T-helper 22 cell (primary cell): ENCODE measurements at regions not wholly inside any gene's neighbourhood (a gene's known extent, or its start where the extent isn't known, plus 50 kb on each side); places are given as distances from the start of the nearest gene placed in this dataset.

Source experiments
- DNase-seq: peaks from one replicate; pipeline ENCODE4 v3.0.0-alpha.2; 2020; ENCODE audit warnings: low read depth

DNA sequence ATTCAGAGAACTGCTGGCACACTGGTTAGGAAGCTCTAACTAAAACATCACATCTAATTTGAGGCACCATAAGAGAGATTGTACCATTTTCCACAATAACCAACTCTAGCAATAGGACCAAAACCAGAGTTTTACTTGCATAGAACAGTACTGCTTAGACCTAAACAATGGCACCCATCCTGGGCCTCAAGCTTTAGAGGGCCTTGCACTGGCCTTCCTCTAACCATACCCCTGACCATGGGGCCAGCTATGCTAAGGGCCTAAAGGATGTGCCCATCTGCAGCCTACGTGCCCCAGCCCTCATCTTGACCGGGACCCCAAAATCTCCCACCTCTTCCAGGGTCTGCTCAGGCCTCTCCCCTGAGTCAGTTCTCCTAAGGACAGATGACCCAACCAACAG is 74.4 kb upstream of the ARHGAP32 start:
- no peak for DNase-seq

- DNase-seq: no peak
Observed at GRCh38 chr11:129265125-129265788, 73.1 kb upstream of the ARHGAP32 start.

DNA sequence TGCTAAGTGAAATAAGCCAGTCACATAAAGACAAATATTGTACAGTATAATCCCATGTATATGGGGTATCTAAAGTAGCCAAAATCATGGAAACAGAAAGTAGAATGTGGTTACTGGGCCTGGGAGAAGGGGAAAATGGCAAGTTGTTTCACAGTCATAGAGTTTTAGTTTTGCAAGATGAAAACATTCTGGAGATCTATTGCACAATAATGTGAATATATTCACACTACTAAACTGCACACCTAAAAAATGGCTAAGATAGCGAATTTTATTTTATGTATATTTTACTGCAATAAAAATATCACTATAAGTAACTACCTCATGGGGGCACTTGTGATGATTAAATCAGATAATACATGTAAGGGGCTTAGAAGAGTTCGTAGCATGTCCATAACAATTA is 72.0 kb upstream of the ARHGAP32 start:
- no peak for DNase-seq

DNA sequence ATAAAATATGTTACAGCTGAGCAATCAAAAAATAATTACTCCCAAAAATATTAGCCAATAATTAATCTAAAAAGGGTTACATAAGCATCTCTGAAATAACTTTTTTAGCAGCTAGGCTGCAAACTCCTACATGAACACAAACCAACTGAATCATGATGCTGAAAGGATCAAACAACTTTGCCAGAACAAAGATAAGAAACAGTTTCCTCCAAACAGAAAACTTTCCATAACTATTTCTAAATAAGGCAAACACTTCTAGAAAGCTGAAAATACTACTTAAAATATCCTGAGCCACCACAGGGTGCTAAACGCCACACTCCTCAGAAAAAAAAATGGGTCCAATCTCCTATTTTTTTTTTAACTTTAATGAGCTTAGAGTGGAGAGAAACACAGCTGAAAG is 68.6 kb upstream of the ARHGAP32 start:
- DNase-seq: no peak

GRCh38 chr11:129259931-129260348 is 67.8 kb upstream of the ARHGAP32 start:
- no peak for DNase-seq

DNA sequence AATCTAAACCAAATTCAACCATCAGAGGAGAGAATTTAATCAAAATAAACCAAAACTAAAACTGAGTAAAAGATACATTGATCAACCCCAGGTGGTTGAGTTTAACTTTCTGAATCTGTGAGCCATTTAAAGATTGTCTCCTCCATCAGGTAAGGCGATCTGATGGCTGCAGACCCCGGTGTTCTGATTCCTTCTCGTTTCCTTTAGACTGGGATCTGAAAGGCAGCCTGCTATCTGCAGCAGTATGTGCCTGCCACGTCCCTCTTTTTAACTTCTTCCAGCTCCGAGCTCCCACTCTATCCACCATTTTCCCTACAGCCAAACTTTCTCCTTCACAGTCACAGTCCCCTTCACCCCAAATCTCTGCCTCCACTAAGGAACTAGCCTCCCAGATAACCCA is 66.1 kb upstream of the ARHGAP32 start:
- DNase-seq: no peak

DNA sequence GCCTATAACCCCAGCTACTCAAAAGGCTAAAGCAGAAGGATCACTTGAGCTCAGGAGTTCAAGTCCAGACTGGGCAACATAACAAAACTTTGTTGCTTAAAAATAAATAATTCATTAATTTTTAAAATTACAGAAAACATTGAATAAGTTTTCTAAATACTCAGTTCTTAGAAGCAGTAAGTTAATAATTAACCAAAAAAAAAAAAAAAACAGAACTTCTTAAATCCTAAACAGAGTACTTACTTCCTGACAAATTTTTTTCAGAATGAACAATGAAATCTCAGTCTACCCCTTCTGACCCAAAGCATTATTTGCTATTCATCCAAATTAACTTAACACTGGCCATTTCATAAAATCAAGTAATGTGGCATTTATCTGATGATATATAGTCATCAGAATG is 65.4 kb upstream of the ARHGAP32 start:
- no peak for DNase-seq

- DNase-seq: no peak
Observed at GRCh38 chr11:129252621-129253020, 60.5 kb upstream of the ARHGAP32 start.

GRCh38 chr11:129251067-129251466 is 58.9 kb upstream of the ARHGAP32 start:
- no peak for DNase-seq

DNA sequence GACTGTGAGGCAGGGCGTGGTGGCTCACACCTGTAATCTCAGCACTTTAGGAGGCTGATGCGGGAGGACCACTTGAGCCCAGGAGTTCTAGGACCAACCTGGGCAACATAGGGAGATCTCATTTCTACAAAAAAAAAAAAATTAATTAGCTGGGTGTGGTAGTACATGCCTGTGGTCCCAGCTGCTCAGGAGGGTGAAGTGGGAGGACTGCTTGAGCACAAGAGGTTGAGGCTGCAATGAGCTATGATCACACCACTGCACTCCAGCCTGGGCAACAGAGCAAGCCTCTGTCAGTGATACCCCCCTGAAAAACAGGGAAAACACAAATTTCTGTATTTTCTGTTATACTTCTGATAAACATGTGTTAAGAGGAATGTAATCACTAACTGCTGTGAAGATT is 57.8 kb upstream of the ARHGAP32 start:
- no peak for DNase-seq

- no peak for DNase-seq
Observed at GRCh38 chr11:129249351-129249750, 57.2 kb upstream of the ARHGAP32 start.

GRCh38 chr11:129248618-129249017 is 56.5 kb upstream of the ARHGAP32 start:
- DNase-seq: no peak

DNA sequence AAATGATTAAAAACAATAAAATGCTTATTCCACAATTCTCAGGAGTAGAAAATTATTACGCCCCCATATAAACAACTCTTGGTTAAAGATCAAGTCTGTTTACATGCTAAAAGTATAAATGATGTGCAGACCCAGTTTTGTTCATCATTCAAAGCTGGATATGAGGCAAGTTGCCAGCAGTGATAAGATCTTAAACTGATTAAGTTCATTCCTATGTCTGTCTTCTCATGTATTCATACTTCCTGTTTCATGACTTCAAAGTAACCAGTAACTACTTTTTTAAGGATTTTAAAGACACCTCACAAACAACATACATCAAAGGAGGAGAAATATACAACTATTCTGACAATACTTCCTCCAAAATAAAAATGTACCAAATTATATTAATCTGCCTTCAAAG is 55.0 kb upstream of the ARHGAP32 start:
- no peak for DNase-seq

GRCh38 chr11:129242855-129243254 is 50.7 kb upstream of the ARHGAP32 start:
- no peak for DNase-seq
